HCT116 (cell line): ENCODE measurements at regions not wholly inside any gene's neighbourhood (a gene's known extent, or its start where the extent isn't known, plus 50 kb on each side); places are given as distances from the start of the nearest gene placed in this dataset.

Experiments
- ATAC-seq: fragments of 200-7000 bp; cut with Tn5 transposase; 2 replicates; pipeline ENCODE4 v1.9.1; 2020; ENCODE audit warnings: mild to moderate bottlenecking, moderate library complexity
- BruUV-seq: library from RNA; stranded (reverse); fragments of 400-500 nt; replicated peaks from 2 replicates; lab custom pipeline; 2021; lab: Mats Ljungman, UMichigan
- CTCF ChIA-PET: fragments of 300-600 bp; sonication (Branson Sonifier 250); formaldehyde crosslinking; loops from one replicate; lab custom pipeline; 2021; ENCODE audit warnings: antibody characterized with exemption; lab: Charles Lee
- POLR2A ChIA-PET: fragments of 300-600, 350-600 bp; sonication (Branson Sonifier 250); formaldehyde crosslinking; loops from one replicate; lab custom pipeline; 2021; ENCODE audit warnings: antibody characterized with exemption; lab: Charles Lee
- RAD21 ChIA-PET, 2 experiments: fragments of 300-600 bp; sonication (Branson Sonifier 250); formaldehyde crosslinking; loops; one replicate each; lab custom pipeline; 2023; ENCODE audit warnings: low total read pairs in 2 of 2; ENCODE audit not compliant: uncharacterized antibody in 2 of 2, unreplicated experiment in 2 of 2, low non-redundant PET in 1 of 2; lab: Charles Lee
- DNase-seq: peaks from one replicate; pipeline ENCODE4 v3.0.0-alpha.2; 2010; ENCODE audit warnings: low read depth, low spot score
- H2AFZ ChIP-seq: fragments of 200-600 bp; shearing (Covaris generic), sonication (generic); 2 replicates; pipeline ENCODE4 v1.6.1; 2017; ENCODE audit warnings: low read depth, mixed run types, mixed read lengths, antibody characterized with exemption, low read length; ENCODE audit not compliant: poor library complexity, severe bottlenecking
- H3K27ac ChIP-seq: 2 replicates; pipeline ENCODE4 v1.5.1; 2012; ENCODE audit warnings: low read depth, low read length
- H3K27me3 ChIP-seq: fragments of 200-600 bp; sonication (generic); 2 replicates; pipeline ENCODE4 v1.6.1; 2016; ENCODE audit warnings: mixed run types, low read length, mixed read lengths; ENCODE audit not compliant: insufficient read depth
- H3K36me3 ChIP-seq, 2 experiments: fragments of 200-500 bp in 1 of 2; fragments of 200-600 bp in 1 of 2; sonication (Bioruptor generic) in 1 of 2; sonication (generic) in 1 of 2; 2 replicates each; pipeline versions ENCODE4 v1.5.1 to v1.6.1; 2014 to 2016; ENCODE audit warnings: low read length in 2 of 2, inconsistent platforms in 1 of 2, mixed read lengths in 1 of 2, mixed run types in 1 of 2; ENCODE audit not compliant: insufficient read depth in 2 of 2, control insufficient read depth in 1 of 2
- H3K4me1 ChIP-seq, 2 experiments: fragments of 200-600 bp in 1 of 2; sonication (generic) in 1 of 2; 2 replicates each; pipeline versions ENCODE4 v1.5.1 to v1.6.1; 2012 to 2017; ENCODE audit warnings: low read length in 2 of 2, inconsistent platforms in 1 of 2, mild to moderate bottlenecking in 1 of 2, mixed read lengths in 1 of 2, mixed run types in 1 of 2, moderate library complexity in 1 of 2; ENCODE audit not compliant: insufficient read depth in 2 of 2, control insufficient read depth in 1 of 2
- H3K4me2 ChIP-seq: fragments of 200-600 bp; sonication (generic); 2 replicates; pipeline ENCODE4 v1.6.1; 2017; ENCODE audit warnings: mixed run types, low read length, mixed read lengths
- H3K4me3 ChIP-seq, 2 experiments: fragments of 200-600 bp in 1 of 2; sonication (generic) in 1 of 2; replicated peaks in 1 of 2; 2 replicates each; pipeline ENCODE4 v1.5.1; 2011 to 2016; ENCODE audit warnings: low read length in 2 of 2, control low read depth in 1 of 2, low read depth in 1 of 2, mild to moderate bottlenecking in 1 of 2, mixed read lengths in 1 of 2, mixed run types in 1 of 2
- H3K79me2 ChIP-seq: fragments of 200-600 bp; sonication (generic); 2 replicates; pipeline ENCODE4 v1.6.1; 2017; ENCODE audit warnings: mild to moderate bottlenecking, mixed run types, low read length, moderate library complexity, mixed read lengths; ENCODE audit not compliant: insufficient read depth
- H3K9ac ChIP-seq: fragments of 200-600 bp; sonication (generic); 2 replicates; pipeline ENCODE4 v1.6.1; 2016; ENCODE audit warnings: low read length, mixed read lengths
- H3K9me2 ChIP-seq: fragments of 200-600 bp; sonication (generic), shearing (Covaris generic); 2 replicates; pipeline ENCODE4 v1.6.1; 2017; ENCODE audit warnings: mixed run types, mild to moderate bottlenecking, moderate library complexity; ENCODE audit not compliant: insufficient read depth
- H3K9me3 ChIP-seq, 2 experiments: fragments of 200-500 bp in 1 of 2; fragments of 200-600 bp in 1 of 2; sonication (Bioruptor generic) in 1 of 2; sonication (generic) in 1 of 2; 2 replicates each; pipeline ENCODE4 v1.6.1; 2014 to 2017; ENCODE audit warnings: low read length in 2 of 2, mixed read lengths in 2 of 2, inconsistent platforms in 1 of 2, low read depth in 1 of 2, mild to moderate bottlenecking in 1 of 2, mixed run types in 1 of 2, moderate library complexity in 1 of 2; ENCODE audit not compliant: control insufficient read depth in 1 of 2, insufficient read depth in 1 of 2
- H4K20me1 ChIP-seq: fragments of 200-600 bp; sonication (generic), shearing (Covaris generic); 2 replicates; pipeline ENCODE4 v1.6.1; 2017; ENCODE audit warnings: mixed run types, mild to moderate bottlenecking, moderate library complexity; ENCODE audit not compliant: insufficient read depth
- CBX3 ChIP-seq: IDR thresholded peaks from 2 replicates; pipeline ENCODE4 v1.6.1; 2012; ENCODE audit warnings: low read depth
- CTCF ChIP-seq, 3 experiments: fragments of 200-600 bp in 1 of 3; sonication (generic) in 1 of 3; IDR thresholded peaks in 2 of 3; conservative IDR thresholded peaks in 1 of 3; 2 replicates each; pipeline ENCODE4 v1.5.1; 2012 to 2017; ENCODE audit warnings: low read depth in 2 of 3, low read length in 2 of 3, antibody characterized with exemption in 1 of 3, borderline replicate concordance in 1 of 3, control low read depth in 1 of 3, mild to moderate bottlenecking in 1 of 3, mixed read lengths in 1 of 3, mixed run types in 1 of 3, moderate library complexity in 1 of 3; ENCODE audit not compliant: insufficient read depth in 1 of 3
- ELF1 ChIP-seq: IDR thresholded peaks from 2 replicates; pipeline ENCODE4 v1.6.1; 2012; ENCODE audit warnings: low read depth, borderline replicate concordance
- EZH2 ChIP-seq: fragments of 200-600 bp; sonication (generic); IDR thresholded peaks from 2 replicates; pipeline ENCODE4 v1.6.1; 2017; ENCODE audit warnings: antibody characterized with exemption, mixed run types
- EZH2phosphoT487 ChIP-seq: fragments of 200-600 bp; IDR thresholded peaks from 2 replicates; pipeline ENCODE4 v1.6.1; 2018; ENCODE audit warnings: antibody characterized with exemption, borderline replicate concordance
- FOSL1 ChIP-seq: IDR thresholded peaks from 2 replicates; pipeline ENCODE4 v1.6.1; 2012; ENCODE audit warnings: low read depth
- POLR2A ChIP-seq: IDR thresholded peaks from 2 replicates; pipeline ENCODE4 v1.7.0; 2011; ENCODE audit warnings: borderline replicate concordance; ENCODE audit not compliant: insufficient read depth, insufficient read length; ENCODE audit errors: extremely low read depth
- RAD21 ChIP-seq: IDR thresholded peaks from 2 replicates; pipeline ENCODE4 v1.6.1; 2012; ENCODE audit warnings: low read depth, mild to moderate bottlenecking
- REST ChIP-seq: IDR thresholded peaks from 2 replicates; pipeline ENCODE4 v1.6.1; 2012; ENCODE audit warnings: low read depth
- SIN3A ChIP-seq: IDR thresholded peaks from 2 replicates; pipeline ENCODE4 v1.6.1; 2012; ENCODE audit warnings: low read depth
- TCF7L2 ChIP-seq: IDR thresholded peaks from 2 replicates; pipeline ENCODE4 v1.7.0; 2011; ENCODE audit warnings: borderline replicate concordance, inconsistent platforms; ENCODE audit not compliant: insufficient read depth, insufficient read length; ENCODE audit errors: extremely low read depth
- YY1 ChIP-seq: IDR thresholded peaks from 2 replicates; pipeline ENCODE4 v1.6.1; 2011; ENCODE audit warnings: low read length, low read depth, moderate library complexity, mild to moderate bottlenecking; ENCODE audit not compliant: insufficient replicate concordance; ENCODE audit errors: extremely low read depth
- ZFX ChIP-seq: fragments of 450-650 bp; IDR thresholded peaks from 2 replicates; pipeline ENCODE4 v1.6.1; 2017
- intact Hi-C: fragments of 100-400 bp; cut with micrococcal nuclease; formaldehyde crosslinking; loops from 2 replicates; pipeline ENCODE4 v1.10.0; 2022

GRCh38 chr11:22491555-22492225 is 133.9 kb downstream of the FANCF start:
- Histone ChIP-seq H3K9ac (no peak overlapping the region), H3K4me2 (no peak overlapping the region), H3K9me3 (no peaks in the 10 kb centered on the region), H3K36me3 (no peaks in the 10 kb centered on the region), H3K4me1 (no peaks in the 10 kb centered on the region), H3K4me3 (no peak overlapping the region), H3K27me3 (no peaks in the 10 kb centered on the region; the same call in none of the 2 replicates), H4K20me1 (no peaks in the 10 kb centered on the region; the same call in 1 of the 2 replicates), H3K79me2 (no peaks in the 10 kb centered on the region), H3K27ac (no peak overlapping the region), H2AFZ (no peak overlapping the region), H3K9me2 (no peaks in the 10 kb centered on the region)
- POLR2A ChIA-PET: no interaction called here
- no TSS peak for BruUV-seq
- ATAC-seq: no peak
- intact Hi-C loops: no loop called here
- DNase-seq: no peak
- RAD21 ChIA-PET: no interaction called here
- CTCF ChIA-PET: no interaction called here
- TF ChIP-seq POLR2A: no peak
- no peak for TF ChIP-seq CBX3
- TF ChIP-seq ELF1: no peak
- no peak for TF ChIP-seq RAD21

DNA sequence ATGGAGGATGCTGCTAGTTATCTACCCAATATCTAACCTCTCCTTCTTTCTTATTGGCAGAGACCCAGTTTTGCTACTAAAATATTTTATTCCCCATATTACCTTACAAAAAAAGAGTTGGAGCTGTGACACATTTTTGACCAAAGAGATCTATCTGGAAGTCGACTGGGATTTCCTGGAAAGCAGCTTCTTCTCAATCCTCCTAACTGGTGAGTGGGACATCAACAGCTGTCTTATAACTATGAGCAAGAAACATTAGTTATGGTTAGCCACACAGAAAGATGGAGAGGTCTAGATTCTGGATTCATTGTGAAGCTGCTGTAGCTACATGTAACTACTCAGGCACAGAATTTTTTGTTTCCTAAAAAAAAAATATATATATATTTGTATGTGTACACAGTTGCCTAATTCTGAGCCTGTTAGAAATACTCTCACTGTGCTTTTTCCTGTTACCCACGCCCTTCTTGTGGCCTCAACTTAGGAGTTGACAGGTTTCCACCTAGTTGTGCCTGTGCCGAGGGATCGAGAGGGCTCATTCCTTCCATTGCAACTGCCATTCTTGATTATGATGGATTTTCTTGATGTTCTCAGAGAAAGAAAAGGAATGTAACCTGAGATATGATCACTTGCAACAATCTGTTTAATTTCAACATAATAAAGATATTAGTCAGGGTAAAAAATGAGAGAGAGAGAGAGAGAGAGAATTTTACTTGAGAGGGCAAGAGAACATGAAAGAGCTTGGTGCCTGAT is 142.0 kb downstream of the SLC17A6 start:
- Histone ChIP-seq H3K79me2 (no peaks in the 10 kb centered on the region), H3K9me3 (no peaks in the 10 kb centered on the region), H3K27me3 (no peaks in the 10 kb centered on the region), H3K36me3 (no peaks in the 10 kb centered on the region), H3K9me2 (no peaks in the 10 kb centered on the region), H3K4me3 (no peak overlapping the region), H2AFZ (no peak overlapping the region), H4K20me1 (no peaks in the 10 kb centered on the region), H3K4me1 (no peaks in the 10 kb centered on the region), H3K4me2 (no peak overlapping the region), H3K9ac (no peak overlapping the region), H3K27ac (no peak overlapping the region)
- ChIA-PET POLR2A (no interaction called here), CTCF (no interaction called here), RAD21 (no interaction called here)
- DNase-seq (no peak), ATAC-seq (no peak)
- BruUV-seq: no TSS peak
- intact Hi-C loops: no loop called here
- TF ChIP-seq POLR2A: no peak
- TF ChIP-seq REST: no peak
- TF ChIP-seq SIN3A: no peak
- TF ChIP-seq EZH2: no peak
- no peak for TF ChIP-seq CTCF (IDR thresholded peaks at IDR 0.05 in 2 of 3, conservative IDR thresholded peaks at IDR 0.05 in 1 of 3; ENCODE audit: borderline replicate concordance in 1 of 3, insufficient read depth in 1 of 3, low read depth in 2 of 3, low read length in 2 of 3)
- TF ChIP-seq YY1: no peak
- TF ChIP-seq EZH2phosphoT487: no peak
- TF ChIP-seq TCF7L2: no peak
- TF ChIP-seq ZFX: no peak
- TF ChIP-seq RAD21: no peak
- TF ChIP-seq FOSL1: no peak
